ENCODE measurements at regions not wholly inside any gene's neighbourhood (a gene's known extent, or its start where the extent isn't known, plus 50 kb on each side); places are given as distances from the start of the nearest gene placed in this dataset.

GRCh38 chr10:113415246-113415645 lies 137.6 kb upstream of the HABP2 start:
- DNase-seq (ENCODE audit: low read depth): no peak

- DNase-seq (ENCODE audit: low read depth): no peak
Observed at GRCh38 chr10:113420057-113420732, 132.7 kb upstream of the HABP2 start.

DNA sequence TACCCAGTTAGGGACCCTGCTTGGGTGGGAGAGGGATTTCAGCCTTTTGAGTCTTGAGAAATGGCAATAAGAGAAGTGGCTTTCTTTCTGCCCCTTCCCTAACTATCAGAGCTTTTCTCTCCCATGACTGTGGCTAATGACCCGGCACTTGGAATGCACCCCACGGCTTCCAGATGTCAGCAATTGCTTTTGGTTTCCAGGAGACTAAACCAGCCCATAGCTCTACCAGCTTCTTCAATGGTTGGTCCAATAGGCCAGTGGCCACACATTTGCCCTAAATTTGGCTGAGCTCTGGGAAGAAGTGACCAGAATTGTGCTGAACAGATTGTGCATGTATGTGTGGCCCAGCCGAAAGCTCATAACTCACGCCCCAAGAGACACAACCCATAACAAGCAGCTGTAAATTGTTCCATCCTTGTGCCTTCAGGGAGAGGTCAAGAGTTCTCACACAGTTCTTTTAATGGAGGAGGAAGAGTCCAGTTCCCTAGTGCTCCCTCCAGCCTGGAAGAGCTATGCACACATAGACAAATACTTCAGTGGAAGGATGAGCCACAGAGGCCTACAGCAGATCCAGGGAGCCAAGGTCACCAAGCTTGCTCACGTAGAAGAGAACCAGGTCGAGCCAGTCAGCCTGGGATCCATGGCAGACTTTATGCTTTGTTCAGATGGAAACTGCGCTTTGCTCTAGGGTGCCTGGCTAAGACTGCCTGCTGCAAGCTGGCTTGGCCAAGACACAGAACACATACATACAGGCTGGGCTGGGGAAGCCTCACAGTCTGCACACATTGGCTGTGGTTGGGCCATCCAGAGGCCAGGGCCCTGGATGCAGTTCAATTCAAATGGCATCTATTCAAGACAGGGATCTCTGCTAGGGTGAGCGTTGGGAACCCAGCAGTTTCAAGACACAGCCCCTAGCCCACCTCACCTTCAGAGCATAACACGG lies 131.8 kb upstream of the HABP2 start:
- DNase-seq (ENCODE audit: low read depth): no peak

GRCh38 chr10:113422371-113422770 lies 130.5 kb upstream of the HABP2 start:
- DNase-seq (ENCODE audit: low read depth): no peak

DNA sequence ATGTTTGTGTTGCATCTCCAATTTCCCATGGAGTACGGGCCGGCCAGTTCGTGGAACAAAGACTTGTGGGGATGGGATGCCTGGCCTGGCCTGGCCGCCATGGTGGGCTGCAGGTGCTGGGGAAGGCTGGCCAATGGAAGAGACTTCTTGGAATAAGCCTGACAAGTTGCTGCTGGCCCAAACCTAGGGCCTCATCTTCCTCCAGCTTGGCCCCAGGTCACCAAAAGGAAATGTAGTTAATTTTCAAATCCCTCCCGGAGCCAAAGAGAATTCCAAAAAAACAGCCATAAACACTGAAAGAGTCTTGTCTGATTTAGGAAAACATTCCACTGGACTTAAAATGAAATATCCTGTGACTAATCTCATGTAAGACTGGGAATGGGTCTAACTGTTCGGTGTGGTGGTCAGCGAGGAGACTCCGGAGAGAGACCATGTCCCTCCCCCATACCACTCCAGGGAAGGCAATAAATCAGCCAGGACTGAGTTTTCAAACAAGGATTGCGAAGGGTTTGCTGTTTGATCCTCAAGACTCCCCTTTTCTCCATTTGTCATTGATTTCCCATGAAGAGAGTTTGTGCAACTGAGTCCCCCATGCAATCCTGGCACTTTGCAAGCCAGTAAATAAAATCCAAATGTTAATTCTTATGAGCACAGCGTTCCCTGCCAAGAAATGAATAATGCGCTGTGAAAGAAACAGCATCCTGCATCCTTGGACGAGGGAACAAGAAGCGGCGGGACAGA lies 128.7 kb upstream of the HABP2 start:
- no peak for DNase-seq (ENCODE audit: low read depth)

- no peak for DNase-seq (ENCODE audit: low read depth)
Observed at GRCh38 chr10:113425008-113425407, 127.8 kb upstream of the HABP2 start.

GRCh38 chr10:113425541-113425951 lies 127.3 kb upstream of the HABP2 start:
- DNase-seq (ENCODE audit: low read depth): no peak

DNA sequence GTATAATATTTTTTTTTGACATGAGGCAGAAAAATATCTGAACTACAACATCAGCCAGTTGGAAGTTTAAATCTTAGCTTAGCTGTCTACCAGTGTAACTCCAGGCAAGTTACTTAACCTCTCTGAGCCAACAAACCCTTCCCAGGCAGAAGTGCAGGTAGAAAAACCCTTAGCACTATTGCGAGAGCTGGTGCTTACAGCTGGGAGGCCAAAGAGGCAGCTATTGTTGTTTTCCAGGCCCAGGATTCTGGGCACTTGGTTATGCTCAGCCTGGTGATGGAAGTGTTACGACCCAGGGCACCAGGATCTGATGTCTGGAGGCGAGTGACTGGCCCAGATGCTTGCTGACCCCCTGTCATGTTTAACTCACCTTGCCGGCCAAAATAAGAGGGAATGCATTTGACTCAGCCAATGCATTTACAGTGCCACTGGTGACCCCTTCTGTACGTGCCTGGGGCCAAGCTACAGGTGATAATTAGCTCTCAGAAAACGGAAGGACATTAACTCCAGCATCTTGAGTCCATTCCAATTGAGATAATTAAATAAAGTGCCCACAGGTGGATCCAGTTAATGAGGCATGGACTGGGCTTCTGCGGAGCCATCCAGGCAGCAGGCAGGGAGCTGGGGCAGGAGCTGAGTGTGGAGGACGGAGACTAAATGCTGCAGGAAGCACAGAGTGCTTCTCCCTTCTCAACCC lies 126.5 kb upstream of the HABP2 start:
- no peak for DNase-seq (ENCODE audit: low read depth)

- DNase-seq (ENCODE audit: low read depth): no peak
Observed at GRCh38 chr10:113427236-113427735, 125.6 kb upstream of the HABP2 start.

DNA sequence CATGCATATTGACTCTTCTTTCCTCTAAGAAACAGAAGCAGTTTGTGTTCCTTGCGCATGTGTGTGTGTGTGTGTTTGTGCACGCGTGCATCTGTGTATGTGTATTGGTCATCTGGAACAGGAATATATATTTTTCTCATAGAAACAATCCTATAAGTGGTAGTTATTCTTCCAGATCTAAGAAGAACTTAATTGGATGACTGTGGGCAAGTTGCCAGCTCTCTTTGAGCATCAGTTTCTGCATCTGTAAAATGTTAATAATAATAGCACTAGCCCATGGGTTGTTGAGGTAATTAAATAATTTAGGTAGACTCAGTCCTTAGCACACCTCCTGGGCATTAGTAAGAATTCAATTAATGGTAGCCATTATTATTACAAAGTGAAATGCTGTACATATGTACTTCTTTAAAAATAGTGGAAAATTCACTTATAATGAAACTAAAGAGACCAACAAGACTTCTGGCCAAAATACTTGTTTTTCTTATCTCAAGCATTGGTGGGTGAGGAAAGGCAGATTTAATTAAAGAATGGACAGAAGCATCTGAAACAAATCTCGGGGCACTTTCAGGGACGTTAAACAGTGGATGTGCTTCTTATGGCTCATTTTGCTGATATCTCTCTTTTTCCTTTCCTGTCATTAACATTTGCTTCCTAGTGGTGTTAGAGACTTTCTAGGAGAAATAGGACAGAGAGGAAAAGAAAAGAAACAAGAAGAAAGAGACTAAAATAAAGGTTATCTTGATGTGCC lies 124.9 kb upstream of the HABP2 start:
- no peak for DNase-seq (ENCODE audit: low read depth)

GRCh38 chr10:113430634-113431397 lies 122.0 kb upstream of the HABP2 start:
- DNase-seq (ENCODE audit: low read depth): no peak

DNA sequence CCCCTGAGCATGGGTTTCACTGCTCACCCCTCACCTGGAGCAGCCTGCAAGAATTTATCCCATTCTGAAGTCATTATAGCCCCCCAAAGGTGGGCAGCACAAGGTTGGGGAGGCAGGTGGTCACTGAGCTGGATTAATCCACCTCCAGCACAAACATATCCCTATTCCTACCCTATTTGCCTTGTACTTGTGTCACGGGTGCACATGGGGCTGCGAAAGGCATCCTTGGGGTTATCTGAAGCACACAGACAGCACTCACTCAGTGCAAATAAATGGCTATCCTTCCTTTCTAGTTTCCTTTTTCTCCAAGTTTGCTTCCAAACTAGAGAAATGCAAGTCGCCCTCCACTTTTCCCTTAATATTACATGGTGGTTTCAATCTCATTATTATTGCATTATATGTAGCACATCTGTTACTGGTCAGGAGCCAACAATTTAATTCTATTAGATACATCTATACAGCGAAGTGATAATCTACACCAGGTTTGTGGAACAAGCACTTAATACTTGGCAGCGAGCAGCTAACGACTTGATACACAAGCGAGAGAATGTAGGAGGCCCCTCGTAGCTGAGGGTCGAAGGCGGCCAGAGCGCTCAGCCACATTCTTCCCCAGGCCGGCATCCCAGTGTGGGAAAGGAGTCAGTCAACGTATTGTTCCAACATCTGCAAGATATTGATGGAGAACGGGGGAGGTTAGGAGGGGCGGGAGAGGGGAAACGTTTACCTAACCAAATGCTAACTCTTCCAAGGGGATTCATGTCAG lies 121.3 kb upstream of the HABP2 start:
- DNase-seq (ENCODE audit: low read depth): no peak

DNA sequence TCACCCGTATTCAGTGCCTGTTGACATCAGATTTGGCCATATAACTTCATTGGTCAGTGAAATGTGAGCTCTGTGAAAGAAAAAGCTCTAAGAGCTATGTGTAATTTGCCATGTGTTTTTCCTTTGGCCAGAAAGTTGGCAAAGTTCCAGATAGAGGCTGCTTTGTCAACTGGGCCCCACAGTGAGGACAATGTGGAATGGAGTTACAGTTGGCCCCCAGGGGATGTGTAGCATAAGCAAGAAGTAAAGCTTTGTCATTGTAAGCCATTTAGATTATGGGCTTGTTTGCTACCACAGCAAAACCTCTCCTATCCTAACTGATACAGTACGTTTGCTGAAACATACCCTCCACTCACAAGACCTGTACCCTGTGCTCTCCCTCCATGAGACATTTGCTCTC lies 119.1 kb upstream of the HABP2 start:
- DNase-seq (ENCODE audit: low read depth): peak; percentile 7

- no peak for DNase-seq (ENCODE audit: low read depth)
Observed at GRCh38 chr10:113434315-113434714, 118.5 kb upstream of the HABP2 start.

DNA sequence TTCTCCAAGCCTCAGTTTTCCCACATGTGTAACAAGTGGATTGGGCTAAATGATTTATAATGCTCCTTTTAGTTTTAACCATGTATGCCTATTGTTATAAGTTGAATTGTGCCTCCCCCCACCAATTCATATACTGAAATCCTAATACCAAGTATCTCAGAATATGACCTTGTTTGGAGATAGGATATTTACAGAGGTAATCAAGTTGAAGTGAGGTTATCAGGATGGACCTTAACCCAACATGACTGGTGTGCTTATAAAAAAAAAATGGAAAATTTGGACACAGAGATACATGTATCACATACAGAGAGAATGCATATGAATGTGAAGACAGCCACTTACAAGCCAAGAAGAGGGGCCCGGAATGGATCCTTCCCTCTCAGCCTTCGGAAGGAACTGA lies 117.9 kb upstream of the HABP2 start:
- DNase-seq (ENCODE audit: low read depth): no peak

- peak; percentile 11 for DNase-seq (ENCODE audit: low read depth)
Observed at GRCh38 chr10:113435881-113436280, 117.0 kb upstream of the HABP2 start.

GRCh38 chr10:113436851-113437250 lies 116.0 kb upstream of the HABP2 start:
- DNase-seq (ENCODE audit: low read depth): no peak

GRCh38 chr10:113438652-113439051 lies 114.2 kb upstream of the HABP2 start:
- peak; percentile 51 for DNase-seq (ENCODE audit: low read depth)

- DNase-seq (ENCODE audit: low read depth): no peak
Observed at GRCh38 chr10:113441220-113441619, 111.6 kb upstream of the HABP2 start.
